Ovary (tissue), 3 donors: ENCODE measurements at regions not wholly inside any gene's neighbourhood (a gene's known extent, or its start where the extent isn't known, plus 50 kb on each side); places are given as distances from the start of the nearest gene placed in this dataset.

Experiments
- CTCF ChIP-seq, 3 donors: fragments of 450-650 bp in 2 of 3; fragments of 200-600 bp in 1 of 3; IDR thresholded peaks; one replicate each; pipeline versions ENCODE4 v1.5.1 to v1.8.0; 2016 to 2022; ENCODE audit warnings: antibody characterized with exemption in 3 of 3, mild to moderate bottlenecking in 1 of 3
- EP300 ChIP-seq: sonication (generic); formaldehyde crosslinking; IDR thresholded peaks from one replicate; pipeline ENCODE4 v1.6.1; 2017; ENCODE audit warnings: antibody characterized with exemption
- POLR2A ChIP-seq: fragments of 450-650 bp; IDR thresholded peaks from one replicate; pipeline ENCODE4 v1.6.1; 2017; ENCODE audit warnings: antibody characterized with exemption, mild to moderate bottlenecking, moderate library complexity
- donor health status: DM: no; HTN: no; CAD: no.

GRCh38 chr4:156477636-156478035 lies 494.0 kb downstream of the PDGFC start:
- TF ChIP-seq EP300 (no peak), CTCF (IDR thresholded peaks at IDR 0.05) (no peak), POLR2A (no peak)
